ENCODE measurements at regions not wholly inside any gene's neighbourhood (a gene's known extent, or its start where the extent isn't known, plus 50 kb on each side); places are given as distances from the start of the nearest gene placed in this dataset.

GRCh38 chr20:57025666-57026224 is 240.7 kb downstream of the BMP7 start:
- DNase-seq (ENCODE audit: low read depth in 2 of 2) = no peak

GRCh38 chr20:57027777-57028176 is 238.7 kb downstream of the BMP7 start:
- DNase-seq (ENCODE audit: low read depth in 2 of 2) = no peak

- no peak for DNase-seq (ENCODE audit: low read depth in 2 of 2)
Measured at GRCh38 chr20:57030611-57031600, 235.5 kb downstream of the BMP7 start.

- DNase-seq (ENCODE audit: low read depth in 2 of 2) = no peak
Measured at GRCh38 chr20:57031867-57032355, 234.5 kb downstream of the BMP7 start.

GRCh38 chr20:57032847-57033246 is 233.6 kb downstream of the BMP7 start:
- DNase-seq (ENCODE audit: low read depth in 2 of 2) = no peak

DNA sequence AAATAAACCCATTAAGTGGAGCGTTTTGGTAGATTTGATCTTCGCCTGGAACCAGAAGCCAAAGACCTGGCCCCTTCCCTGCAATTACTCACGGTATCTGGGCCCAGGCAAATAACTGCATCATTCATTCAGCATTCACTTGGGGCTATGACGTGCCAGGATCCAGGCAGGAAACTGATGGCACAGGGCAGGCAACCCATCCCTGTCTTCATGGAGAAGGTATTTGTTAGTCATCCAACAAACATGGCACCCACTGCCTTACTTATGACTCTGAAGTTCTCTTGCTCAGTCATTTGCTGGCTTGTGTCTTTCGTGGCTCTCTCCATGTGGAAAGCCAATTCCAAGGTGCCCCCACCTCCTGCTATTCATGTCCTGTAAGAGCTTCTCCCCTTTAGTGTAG is 232.4 kb downstream of the BMP7 start:
- DNase-seq (ENCODE audit: low read depth in 2 of 2) = no peak

DNA sequence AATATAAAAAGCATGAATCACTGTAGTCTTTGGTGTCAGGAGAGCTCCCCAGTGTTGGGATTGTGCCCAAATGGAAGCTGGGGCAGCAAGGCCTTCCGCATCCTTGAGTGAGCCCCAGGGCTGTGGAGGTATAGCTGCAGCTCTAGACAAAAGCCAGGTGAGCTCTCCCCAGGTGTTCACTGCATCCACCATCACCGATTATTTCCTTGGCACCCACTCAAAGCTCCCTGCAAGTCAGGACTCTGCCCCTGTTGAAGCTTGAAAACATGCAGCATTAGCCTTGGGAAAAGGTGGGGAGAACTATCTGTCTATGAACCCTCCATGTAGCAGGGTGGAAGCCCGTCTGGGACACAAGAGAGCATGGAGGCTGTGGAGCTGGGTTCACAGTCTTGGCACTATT is 228.8 kb downstream of the BMP7 start:
- DNase-seq (ENCODE audit: low read depth in 2 of 2) = no peak

GRCh38 chr20:57038608-57039440 is 227.6 kb downstream of the BMP7 start:
- DNase-seq (ENCODE audit: low read depth in 2 of 2) = no peak

DNA sequence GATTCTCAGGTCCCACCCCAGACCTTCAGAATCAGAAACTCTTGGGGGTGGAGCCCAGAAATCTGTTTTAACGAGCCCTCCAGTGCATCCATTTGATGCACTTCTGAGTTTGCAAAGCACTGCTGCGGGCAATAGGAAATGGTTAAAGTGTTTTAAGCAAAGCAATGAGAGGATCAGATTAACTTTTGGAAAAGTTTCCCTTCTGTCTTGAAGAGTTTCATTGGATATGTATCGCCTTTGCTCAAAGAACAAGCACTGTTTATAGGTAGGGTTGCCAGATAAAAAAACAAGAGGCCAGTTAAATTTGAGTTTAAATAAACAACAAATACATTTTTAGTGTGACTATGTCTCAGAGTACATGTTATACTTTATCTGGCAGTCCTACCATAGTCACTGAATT is 226.0 kb downstream of the BMP7 start:
- no peak for DNase-seq (ENCODE audit: low read depth in 2 of 2)

DNA sequence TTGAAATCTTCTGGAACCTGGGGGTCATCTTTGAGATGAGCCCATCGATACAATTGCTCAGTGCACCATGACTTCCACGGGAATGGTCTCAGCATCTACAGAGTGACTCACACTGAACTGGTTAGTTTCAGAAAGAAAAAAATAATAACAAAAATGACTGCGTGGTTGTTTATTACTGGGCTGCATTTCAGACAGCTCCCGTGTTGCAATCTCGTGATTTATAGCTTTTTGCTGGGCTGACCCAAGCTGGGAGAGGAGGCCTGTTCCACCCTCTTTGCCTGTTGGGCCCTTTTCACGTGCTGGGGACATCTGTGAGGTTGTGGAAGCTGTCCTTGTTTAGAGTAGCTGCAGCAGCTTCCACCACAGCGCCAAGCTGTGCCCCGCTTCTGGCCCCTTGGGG is 225.5 kb downstream of the BMP7 start:
- DNase-seq (ENCODE audit: low read depth in 2 of 2) = no peak

DNA sequence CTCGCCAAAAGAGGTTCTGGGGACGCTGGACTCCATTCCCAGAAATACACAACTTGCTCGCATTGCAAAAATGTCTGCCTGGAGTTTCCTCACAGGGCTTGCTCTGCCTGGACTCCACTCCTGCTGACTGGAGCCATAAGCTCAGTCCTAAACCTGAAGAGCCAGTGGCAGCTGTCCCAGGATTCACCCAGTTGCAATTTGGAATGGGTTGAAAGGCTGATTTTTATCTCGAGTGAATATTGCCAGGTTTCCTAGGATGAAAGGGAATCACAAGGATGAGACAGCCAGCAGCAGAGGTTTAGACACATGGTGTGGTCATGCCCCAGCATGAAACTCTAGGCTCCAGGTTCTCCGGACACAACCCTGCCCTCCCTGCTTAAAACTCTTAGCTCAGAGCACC is 223.3 kb downstream of the BMP7 start:
- no peak for DNase-seq (ENCODE audit: low read depth in 2 of 2)

GRCh38 chr20:57043669-57044268 is 222.7 kb downstream of the BMP7 start:
- DNase-seq (ENCODE audit: low read depth in 2 of 2) = no peak

DNA sequence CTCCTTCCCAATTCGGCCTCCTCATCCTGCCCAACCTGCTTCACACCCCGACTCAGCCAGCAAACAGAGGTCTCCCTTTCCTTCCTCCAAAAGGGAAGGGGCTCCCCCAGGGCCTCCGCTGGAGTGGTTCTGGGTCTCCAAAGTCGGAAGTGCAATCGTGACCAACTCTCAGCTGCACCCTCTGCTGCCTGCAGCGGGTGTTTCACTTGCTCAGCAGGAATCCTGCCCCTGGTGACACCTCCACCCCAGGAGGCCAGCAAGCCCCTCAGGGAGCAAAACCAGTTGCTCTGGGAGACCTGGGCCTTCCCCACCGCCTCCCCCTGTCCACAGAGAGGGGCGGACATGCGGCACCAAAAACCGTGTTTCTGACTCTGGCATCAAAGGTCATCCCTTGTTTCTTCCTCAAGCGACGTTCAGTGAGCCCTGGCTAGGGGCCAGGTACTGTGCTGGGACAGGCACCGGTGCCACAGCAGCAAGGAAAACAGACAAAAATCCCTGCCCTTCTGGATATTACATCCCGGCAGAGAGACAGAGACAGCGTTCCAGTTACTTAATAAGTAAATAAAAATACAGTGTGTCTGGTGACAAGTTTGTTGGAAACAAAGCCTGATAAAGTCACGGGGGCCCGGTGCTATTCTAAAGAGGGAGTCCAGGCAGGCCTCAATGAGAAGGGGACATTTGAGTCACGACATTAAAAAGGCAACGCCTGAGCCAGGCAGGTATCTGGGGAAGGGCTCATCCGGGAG is 219.0 kb downstream of the BMP7 start:
- DNase-seq (ENCODE audit: low read depth in 2 of 2) = no peak

- DNase-seq (ENCODE audit: low read depth in 2 of 2) = peak; percentile 6 to 10
Measured at GRCh38 chr20:57048027-57048869, 218.2 kb downstream of the BMP7 start.

GRCh38 chr20:57049296-57049695 is 217.1 kb downstream of the BMP7 start:
- no peak for DNase-seq (ENCODE audit: low read depth in 2 of 2)

GRCh38 chr20:57051096-57051495 is 215.3 kb downstream of the BMP7 start:
- DNase-seq (ENCODE audit: low read depth in 2 of 2) = no peak

DNA sequence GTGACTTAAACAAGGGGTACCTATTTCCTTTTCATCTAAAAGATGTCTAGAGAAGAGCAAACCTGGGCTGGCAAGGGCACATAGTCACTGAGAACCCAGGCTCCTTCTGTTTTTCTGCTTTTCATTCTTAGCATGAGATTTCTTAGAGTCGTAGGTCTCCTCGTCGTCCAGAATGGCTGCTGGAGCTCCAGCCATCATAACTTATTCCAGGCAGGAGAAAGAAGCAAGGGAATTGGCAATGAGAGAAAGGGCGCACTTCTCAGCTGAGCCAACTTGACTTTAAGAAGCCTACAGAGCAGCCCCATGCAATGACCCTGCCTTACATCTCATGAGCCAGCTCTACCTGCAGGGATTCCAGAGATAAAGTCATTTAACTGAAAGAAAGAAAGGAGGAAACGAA is 213.4 kb downstream of the BMP7 start:
- no peak for DNase-seq (ENCODE audit: low read depth in 2 of 2)

DNA sequence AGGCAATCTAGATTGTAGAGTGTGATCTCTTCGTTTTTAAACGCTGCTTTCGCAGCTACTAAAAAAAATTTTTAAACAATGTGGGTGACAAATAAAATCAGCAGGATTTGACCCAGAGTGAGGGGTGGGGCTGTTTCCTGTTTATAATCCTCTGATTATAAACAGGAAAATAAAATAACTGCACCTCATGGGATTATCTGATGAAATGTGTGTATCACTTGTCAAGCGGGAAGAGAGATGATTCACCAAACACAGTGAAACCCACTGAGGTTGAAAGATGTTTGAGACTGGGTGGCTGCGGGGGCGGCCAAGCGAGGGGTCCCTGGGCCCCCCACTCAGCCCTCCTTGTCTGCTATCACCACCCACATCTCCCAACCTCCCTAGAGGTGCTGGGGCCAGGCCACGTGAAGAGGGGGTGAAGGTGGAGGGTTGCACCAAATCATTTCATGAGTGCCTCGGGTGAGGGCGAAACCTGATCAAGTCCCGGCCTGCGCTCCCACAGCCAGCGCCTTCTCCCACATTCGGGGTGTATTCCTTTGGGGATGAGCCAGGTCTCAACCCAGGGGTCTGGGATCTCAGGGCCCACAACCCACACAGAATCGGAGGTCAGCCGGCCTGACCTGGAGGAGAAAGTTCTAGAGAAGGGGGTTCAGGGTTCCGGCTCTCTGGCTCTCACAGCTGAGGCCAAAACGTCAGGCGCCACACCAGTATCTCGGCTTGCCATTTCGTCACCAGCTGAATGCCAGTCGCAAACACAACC is 212.5 kb downstream of the BMP7 start:
- DNase-seq (ENCODE audit: low read depth in 2 of 2) = no peak

DNA sequence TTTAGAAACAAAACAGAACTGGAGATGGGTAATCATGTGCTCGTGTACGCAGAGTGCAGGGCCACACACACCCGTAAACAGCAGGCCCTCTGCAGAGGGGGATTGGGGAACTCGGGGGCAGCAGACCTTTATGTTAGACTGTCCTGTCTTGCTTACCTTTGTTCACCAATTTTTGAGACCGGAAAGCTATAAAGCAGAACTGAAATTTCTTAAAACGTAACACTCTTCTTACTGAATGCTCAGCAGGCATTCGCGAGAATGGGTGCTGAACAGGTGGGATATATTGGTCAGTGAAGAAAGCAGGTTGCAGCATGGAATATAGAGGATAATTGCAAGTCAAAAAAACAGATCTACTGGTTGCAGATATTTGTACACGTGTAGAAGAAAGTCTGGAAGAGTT is 211.1 kb downstream of the BMP7 start:
- no peak for DNase-seq (ENCODE audit: low read depth in 2 of 2)

Data from stimulated activated CD8-positive, alpha-beta memory T cell treated with anti-CD3 and anti-CD28 coated beads, Interleukin-2, amount 100 ng/mL, for 48 hours (primary cell).